Esophagus squamous epithelium (tissue), 4 donors: ENCODE measurements at regions not wholly inside any gene's neighbourhood (a gene's known extent, or its start where the extent isn't known, plus 50 kb on each side); places are given as distances from the start of the nearest gene placed in this dataset.

Experiments used
- POLR2A ChIP-seq, 4 donors: fragments of 450-650 bp; IDR thresholded peaks; one replicate each; pipeline ENCODE4 v1.6.1; 2017; ENCODE audit warnings: antibody characterized with exemption in 4 of 4, mild to moderate bottlenecking in 4 of 4, moderate library complexity in 3 of 4
- TF ChIP-seq, protein P1 (sequence below), 6 experiments: fragments of 450-650 bp in 4 of 6; fragments of 200-600 bp in 2 of 6; sonication (generic) in 2 of 6; IDR thresholded peaks; one replicate each; pipeline ENCODE4 v1.5.1; 2016 to 2019; ENCODE audit warnings: antibody characterized with exemption in 6 of 6, mild to moderate bottlenecking in 4 of 6, moderate library complexity in 4 of 6

DNA sequence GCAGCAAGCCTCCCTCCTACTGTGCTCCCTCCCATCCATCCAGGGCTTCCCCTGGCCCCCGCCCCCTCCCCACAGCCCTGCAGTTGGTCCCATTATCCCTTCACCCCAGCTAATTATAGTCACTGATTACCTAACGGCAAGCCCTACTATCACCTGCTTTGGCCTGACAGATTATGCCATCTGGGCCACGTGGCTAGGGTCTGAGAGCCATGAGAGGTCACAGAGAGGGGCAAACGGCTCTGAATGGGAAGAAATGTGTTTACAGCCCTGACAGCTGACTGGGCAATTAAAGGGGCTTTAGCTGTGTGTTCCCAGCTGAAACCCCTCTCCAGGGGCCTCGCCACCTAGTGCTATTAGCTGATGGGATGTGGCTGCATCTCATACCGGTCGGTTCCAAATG, 134.4 kb upstream of the CPEB2 start:
- TF ChIP-seq, protein P1, sequence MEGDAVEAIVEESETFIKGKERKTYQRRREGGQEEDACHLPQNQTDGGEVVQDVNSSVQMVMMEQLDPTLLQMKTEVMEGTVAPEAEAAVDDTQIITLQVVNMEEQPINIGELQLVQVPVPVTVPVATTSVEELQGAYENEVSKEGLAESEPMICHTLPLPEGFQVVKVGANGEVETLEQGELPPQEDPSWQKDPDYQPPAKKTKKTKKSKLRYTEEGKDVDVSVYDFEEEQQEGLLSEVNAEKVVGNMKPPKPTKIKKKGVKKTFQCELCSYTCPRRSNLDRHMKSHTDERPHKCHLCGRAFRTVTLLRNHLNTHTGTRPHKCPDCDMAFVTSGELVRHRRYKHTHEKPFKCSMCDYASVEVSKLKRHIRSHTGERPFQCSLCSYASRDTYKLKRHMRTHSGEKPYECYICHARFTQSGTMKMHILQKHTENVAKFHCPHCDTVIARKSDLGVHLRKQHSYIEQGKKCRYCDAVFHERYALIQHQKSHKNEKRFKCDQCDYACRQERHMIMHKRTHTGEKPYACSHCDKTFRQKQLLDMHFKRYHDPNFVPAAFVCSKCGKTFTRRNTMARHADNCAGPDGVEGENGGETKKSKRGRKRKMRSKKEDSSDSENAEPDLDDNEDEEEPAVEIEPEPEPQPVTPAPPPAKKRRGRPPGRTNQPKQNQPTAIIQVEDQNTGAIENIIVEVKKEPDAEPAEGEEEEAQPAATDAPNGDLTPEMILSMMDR (IDR thresholded peaks at IDR 0.05) = no peak
- TF ChIP-seq POLR2A (IDR thresholded peaks at IDR 0.05) = no peak
